ENCODE measurements at regions not wholly inside any gene's neighbourhood (a gene's known extent, or its start where the extent isn't known, plus 50 kb on each side); places are given as distances from the start of the nearest gene placed in this dataset.
A peak's percentile ranks its signal among the peaks of the same experiment; 100 is the strongest.
"Not testable (repeated sequence)": the region's sequence is repeated elsewhere in the genome, so short reads cannot be mapped to it uniquely, and the experiment has no call there.

- DNase-seq (ENCODE audit: low read depth), result peak; percentile 95
- TF ChIP-seq, protein P1, sequence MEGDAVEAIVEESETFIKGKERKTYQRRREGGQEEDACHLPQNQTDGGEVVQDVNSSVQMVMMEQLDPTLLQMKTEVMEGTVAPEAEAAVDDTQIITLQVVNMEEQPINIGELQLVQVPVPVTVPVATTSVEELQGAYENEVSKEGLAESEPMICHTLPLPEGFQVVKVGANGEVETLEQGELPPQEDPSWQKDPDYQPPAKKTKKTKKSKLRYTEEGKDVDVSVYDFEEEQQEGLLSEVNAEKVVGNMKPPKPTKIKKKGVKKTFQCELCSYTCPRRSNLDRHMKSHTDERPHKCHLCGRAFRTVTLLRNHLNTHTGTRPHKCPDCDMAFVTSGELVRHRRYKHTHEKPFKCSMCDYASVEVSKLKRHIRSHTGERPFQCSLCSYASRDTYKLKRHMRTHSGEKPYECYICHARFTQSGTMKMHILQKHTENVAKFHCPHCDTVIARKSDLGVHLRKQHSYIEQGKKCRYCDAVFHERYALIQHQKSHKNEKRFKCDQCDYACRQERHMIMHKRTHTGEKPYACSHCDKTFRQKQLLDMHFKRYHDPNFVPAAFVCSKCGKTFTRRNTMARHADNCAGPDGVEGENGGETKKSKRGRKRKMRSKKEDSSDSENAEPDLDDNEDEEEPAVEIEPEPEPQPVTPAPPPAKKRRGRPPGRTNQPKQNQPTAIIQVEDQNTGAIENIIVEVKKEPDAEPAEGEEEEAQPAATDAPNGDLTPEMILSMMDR (conservative IDR thresholded peaks at IDR 0.05; ENCODE audit: low read length), result no peak
These were observed 63.8 kb upstream of the ZC3H15 start for GRCh38 chr2:186422226-186422625.

GRCh38 chr2:186423481-186423880 is 62.6 kb upstream of the ZC3H15 start:
- no peak for DNase-seq (ENCODE audit: low read depth)
- no peak overlapping the region for H3K4me3 ChIP-seq (ENCODE audit: low read length)
- TF ChIP-seq, protein P1 (conservative IDR thresholded peaks at IDR 0.05; ENCODE audit: low read length), result no peak

More at GRCh38 chr2:186422226-186422625, 63.8 kb upstream of the ZC3H15 start:
- H3K4me3 ChIP-seq (ENCODE audit: low read length), result no peak overlapping the region

DNA sequence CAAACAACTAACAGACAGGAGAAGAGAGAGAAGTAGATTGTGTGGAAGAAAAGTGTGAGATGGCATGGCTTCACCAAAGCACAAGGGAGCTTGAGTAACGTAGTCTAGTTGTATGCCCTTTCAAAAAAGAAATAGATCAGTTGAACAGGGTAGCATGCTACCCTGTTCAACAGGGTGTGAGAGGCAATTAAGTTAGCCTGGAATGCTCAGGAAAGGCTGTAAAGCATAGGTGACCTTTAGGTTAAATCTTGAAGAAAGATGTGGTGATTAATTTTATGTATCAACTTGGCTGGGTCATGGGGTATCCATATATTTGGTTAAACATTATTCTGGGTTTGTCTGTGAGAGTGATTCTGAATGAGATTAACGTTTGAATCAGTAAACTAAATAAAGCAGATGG is 61.8 kb upstream of the ZC3H15 start:
- TF ChIP-seq, protein P1 (conservative IDR thresholded peaks at IDR 0.05; ENCODE audit: low read length), result no peak
- H3K4me3 ChIP-seq (ENCODE audit: low read length), result no peak overlapping the region
- no peak for DNase-seq (ENCODE audit: low read depth)

DNA sequence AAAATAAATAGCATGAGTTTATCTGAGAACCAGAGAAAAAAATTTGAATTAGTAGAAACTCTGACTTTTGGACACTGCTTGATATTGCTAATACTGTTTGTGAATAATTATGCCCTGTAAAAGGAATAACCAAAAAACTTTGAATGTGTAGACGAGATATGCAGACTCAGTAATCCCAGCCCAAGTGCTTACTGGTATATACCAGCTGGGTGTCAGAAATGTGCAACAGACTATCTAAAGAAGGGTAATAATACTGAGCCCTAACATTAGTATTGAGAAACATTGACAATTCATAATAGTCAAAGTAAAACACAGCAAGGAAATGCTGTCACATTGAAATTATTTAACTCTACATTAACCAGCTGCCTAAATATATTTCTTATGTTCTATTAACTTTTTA is 60.5 kb upstream of the ZC3H15 start:
- TF ChIP-seq, protein P1 (conservative IDR thresholded peaks at IDR 0.05; ENCODE audit: low read length), result no peak
- H3K4me3 ChIP-seq (ENCODE audit: low read length), result no peak overlapping the region
- DNase-seq (ENCODE audit: low read depth), result no peak

DNA sequence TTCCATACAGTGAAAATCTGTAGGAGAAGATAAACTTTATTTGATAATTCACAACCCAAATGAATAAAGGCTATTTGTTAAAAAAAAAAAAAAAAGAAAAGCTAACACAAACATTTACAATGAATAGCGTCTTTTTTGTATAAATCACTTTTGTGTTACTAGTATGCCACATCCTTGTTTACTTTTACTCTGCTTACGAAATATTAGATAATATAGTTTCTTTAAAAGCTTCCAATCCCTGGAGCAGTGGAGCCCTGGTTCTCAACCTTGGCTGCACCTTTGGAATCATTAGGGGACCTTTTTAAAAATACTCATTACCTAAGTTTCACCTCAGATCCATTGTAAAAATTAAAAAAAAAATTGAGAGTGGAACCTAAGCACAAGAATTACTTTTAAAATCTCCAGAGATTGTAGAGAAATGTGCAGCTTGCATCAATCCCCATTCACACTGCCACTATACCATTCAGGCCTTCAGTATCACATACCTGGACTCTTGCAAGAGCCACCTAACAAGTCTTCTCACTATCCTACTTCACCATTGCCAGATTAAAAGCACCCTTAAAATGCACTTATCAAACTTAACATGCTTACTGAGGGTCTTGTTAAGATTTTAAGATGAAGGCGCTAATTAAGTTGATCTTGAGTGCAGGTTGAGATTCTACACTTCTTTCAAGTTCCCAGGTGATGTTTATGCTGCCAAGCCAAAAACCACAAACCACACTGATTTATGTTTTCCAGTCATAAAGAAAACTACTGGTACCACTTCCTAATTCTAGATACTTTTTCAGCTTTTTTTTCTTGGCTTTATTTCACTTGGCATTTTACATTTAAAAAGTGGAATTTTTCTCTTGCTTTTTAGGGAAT is 59.7 kb upstream of the ZC3H15 start:
- TF ChIP-seq, protein P1 (conservative IDR thresholded peaks at IDR 0.05; ENCODE audit: low read length), result no peak
- DNase-seq (ENCODE audit: low read depth), result no peak
- H3K4me3 ChIP-seq (ENCODE audit: low read length), result no peak overlapping the region

- not testable (repeated sequence) for DNase-seq (ENCODE audit: low read depth); H3K4me3 ChIP-seq (ENCODE audit: low read length)
These were observed 59.1 kb upstream of the ZC3H15 start for GRCh38 chr2:186427017-186427350.

DNA sequence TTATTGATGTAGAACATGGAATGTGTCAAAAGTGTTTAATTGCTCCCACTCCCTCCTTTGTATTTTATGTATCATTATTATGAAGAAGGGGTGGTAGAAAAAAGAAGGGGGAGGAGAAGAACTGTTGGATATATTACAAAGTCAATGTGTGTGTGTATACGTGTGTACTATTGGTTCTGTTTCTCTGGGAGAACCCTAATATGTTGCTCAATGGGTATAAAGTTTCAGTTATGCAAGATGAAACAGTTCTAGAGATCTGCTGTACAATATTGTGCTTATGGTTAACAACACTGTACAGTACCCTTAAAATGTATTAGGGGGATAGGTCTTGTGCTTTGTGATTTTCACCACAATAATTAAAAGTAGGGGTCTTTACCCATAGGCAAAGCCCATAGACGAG is 58.1 kb upstream of the ZC3H15 start:
- TF ChIP-seq, protein P1 (conservative IDR thresholded peaks at IDR 0.05; ENCODE audit: low read length), result no peak
- no peak for DNase-seq (ENCODE audit: low read depth)
- no peak overlapping the region for H3K4me3 ChIP-seq (ENCODE audit: low read length)
